ENCODE measurements at regions not wholly inside any gene's neighbourhood (a gene's known extent, or its start where the extent isn't known, plus 50 kb on each side); places are given as distances from the start of the nearest gene placed in this dataset.
A peak's percentile ranks its signal among the peaks of the same experiment; 100 is the strongest.

DNA sequence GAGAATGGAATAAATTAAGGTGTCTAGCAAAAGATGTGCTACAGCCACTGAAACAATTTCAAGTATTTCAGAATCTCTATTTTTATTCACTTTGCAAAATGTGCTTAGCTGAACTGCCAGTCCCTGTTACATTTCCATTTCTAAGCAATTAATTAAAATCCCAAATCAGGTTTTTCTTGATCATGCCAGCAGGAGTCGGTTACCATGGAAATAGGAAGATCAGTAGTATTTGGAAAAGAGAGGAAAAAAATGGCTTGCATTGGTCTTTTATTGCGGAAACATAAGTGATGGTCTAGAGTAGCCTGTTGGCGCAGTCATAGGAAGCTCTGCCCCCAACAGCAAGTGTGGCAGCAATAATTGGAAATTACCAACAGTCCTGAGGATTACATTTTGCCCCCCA, 867.1 kb downstream of the GATA3 start:
- Mint-ChIP-seq H3K4me3 (no peak overlapping the region), H3K36me3 (no peaks in the 10 kb centered on the region), H3K27ac (no peak overlapping the region), H3K27me3 (no peaks in the 10 kb centered on the region), H3K9me3 (peaks cover 4% of the 10 kb centered on the region), H3K4me1 (no peaks in the 10 kb centered on the region)
- DNase-seq (no peak), ATAC-seq (ENCODE audit: low read depth) (no peak)
- POLR2A ChIA-PET: no interaction called here

DNA sequence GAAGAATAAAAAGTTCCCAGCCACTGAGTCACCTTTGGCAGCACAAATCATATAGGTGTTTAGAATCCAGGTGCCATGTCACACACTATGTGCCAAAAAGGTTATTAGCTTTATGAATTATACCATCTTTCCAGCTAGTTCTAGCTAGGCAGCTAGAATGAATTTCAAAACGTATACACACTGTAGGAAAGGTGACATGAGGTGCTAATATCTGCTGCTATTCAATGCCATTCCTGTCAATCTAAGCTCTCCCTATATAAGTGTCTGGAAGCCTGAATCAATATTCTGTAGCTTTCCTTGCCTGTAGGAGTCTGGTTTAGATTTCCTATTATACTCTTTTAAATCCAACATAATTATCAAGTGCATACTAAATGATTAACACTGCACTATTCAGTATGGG, 868.6 kb downstream of the GATA3 start:
- Mint-ChIP-seq H3K27me3 (no peaks in the 10 kb centered on the region), H3K4me1 (no peaks in the 10 kb centered on the region), H3K9me3 (peaks cover 4% of the 10 kb centered on the region), H3K27ac (no peak overlapping the region), H3K36me3 (no peaks in the 10 kb centered on the region), H3K4me3 (no peak overlapping the region)
- POLR2A ChIA-PET: no interaction called here
- no peak for DNase-seq
- no peak for ATAC-seq (ENCODE audit: low read depth)

DNA sequence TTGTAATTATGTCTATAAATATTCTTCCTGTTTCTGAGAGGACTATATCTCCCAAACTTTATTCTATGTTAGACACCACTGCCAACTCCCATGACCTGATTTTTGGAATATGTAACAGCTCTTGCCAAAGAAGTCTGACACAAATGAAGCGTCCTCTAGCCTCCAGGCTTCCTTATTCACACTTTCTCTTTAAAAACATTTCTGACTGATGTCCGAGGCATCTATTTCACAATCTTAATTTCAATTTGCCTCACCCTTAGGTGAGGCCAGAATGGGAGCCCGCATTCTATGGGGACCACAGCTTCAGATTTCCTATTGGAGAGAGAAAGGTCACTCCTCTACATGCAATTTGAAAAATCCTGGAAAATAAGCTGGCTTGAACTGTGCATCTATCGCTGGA, 873.2 kb downstream of the GATA3 start:
- DNase-seq (no peak), ATAC-seq (ENCODE audit: low read depth) (no peak)
- no peaks in the 10 kb centered on the region for H3K27me3 Mint-ChIP-seq
- H3K4me1 Mint-ChIP-seq: no peaks in the 10 kb centered on the region
- H3K36me3 Mint-ChIP-seq: no peaks in the 10 kb centered on the region
- H3K27ac Mint-ChIP-seq: no peak overlapping the region
- peaks cover 4% of the 10 kb centered on the region for H3K9me3 Mint-ChIP-seq
- H3K4me3 Mint-ChIP-seq: no peak overlapping the region
- POLR2A ChIA-PET: no interaction called here

DNA sequence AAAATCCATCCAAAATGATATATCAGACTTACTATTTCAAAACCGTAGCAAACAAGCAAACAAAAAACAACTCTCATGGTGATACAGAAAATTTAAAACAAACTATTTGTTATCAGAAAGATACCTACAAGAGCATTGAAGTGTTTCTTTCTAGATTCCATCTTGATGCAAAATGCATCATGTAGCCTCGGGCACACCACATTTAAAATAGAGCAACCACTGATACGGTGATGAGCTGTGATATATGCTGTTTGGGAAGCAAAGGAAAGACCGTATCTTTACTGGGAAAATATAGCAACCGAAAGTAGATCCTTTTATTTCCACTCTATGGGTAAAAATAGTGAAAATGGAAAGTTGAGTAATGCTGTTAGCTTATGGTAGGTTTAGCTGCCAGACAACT, 892.0 kb downstream of the GATA3 start:
- Mint-ChIP-seq H3K4me1 (no peaks in the 10 kb centered on the region), H3K4me3 (no peak overlapping the region), H3K9me3 (peaks cover 6% of the 10 kb centered on the region), H3K27me3 (no peaks in the 10 kb centered on the region), H3K27ac (no peak overlapping the region), H3K36me3 (no peaks in the 10 kb centered on the region)
- POLR2A ChIA-PET: no interaction called here
- ATAC-seq (ENCODE audit: low read depth) (no peak), DNase-seq (no peak)

DNA sequence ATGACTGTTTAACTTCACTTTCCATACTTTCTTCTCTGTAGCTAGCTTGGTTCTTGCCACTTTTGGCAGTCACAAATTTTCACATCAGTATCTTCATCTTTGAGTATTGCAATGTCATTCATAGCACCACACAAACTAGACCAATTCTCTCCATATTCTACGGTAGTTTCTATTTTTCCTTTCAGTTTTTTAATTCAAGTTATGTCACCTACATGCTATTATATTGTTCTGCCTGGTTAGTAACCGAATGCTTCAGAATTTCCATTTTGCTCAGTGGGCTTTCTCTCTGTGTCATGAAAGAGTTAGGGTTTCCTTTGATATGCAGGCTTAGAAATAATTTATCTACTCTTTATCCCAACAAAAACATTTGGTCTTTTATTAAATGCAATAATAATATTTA, 896.5 kb downstream of the GATA3 start:
- no peak overlapping the region for H3K27ac Mint-ChIP-seq
- ATAC-seq (ENCODE audit: low read depth): no peak
- POLR2A ChIA-PET: no interaction called here

DNA sequence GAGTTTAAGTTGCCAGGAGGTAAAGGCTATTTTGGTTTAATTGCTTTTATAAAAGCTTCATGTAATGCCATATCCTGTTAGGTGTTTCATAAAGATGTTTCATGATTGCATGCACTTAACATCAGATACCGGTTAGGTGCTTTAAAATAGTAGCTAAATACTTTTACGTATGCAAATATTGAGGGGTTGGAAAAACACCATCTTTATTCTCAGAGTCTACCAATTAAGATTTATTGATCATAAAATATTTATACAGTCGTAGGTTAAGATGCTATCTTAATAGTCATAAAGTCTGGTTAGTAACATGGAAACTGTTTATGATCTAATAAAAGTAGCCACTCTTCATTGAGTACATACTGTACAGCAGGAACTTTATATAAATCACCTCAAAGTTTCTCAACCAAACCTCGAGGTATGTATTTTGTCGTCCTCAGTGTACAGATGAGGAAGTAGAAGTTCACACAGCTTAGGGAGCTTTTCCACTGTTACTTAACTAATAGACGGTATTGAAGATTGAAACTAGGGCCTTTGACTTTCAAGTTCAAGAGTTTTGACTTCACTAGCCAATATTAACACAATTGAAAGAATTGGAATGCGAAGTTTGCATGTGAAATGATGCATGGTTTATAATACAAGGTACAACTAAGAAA, 897.1 kb downstream of the GATA3 start:
- H3K36me3 Mint-ChIP-seq: no peaks in the 10 kb centered on the region
- H3K4me1 Mint-ChIP-seq: no peaks in the 10 kb centered on the region
- no peak overlapping the region for H3K27ac Mint-ChIP-seq
- no peak for DNase-seq
- POLR2A ChIA-PET: no interaction called here
- peaks cover 1% of the 10 kb centered on the region for H3K27me3 Mint-ChIP-seq
- H3K9me3 Mint-ChIP-seq: peaks cover 3% of the 10 kb centered on the region
- ATAC-seq (ENCODE audit: low read depth): no peak
- H3K4me3 Mint-ChIP-seq: no peak overlapping the region

More for the DNA sequence above, 896.5 kb downstream of the GATA3 start:
- H3K4me3 Mint-ChIP-seq: no peak overlapping the region
- peaks cover 4% of the 10 kb centered on the region for H3K9me3 Mint-ChIP-seq
- peaks cover 1% of the 10 kb centered on the region for H3K27me3 Mint-ChIP-seq
- H3K36me3 Mint-ChIP-seq: no peaks in the 10 kb centered on the region
- DNase-seq: no peak
- no peaks in the 10 kb centered on the region for H3K4me1 Mint-ChIP-seq

DNA sequence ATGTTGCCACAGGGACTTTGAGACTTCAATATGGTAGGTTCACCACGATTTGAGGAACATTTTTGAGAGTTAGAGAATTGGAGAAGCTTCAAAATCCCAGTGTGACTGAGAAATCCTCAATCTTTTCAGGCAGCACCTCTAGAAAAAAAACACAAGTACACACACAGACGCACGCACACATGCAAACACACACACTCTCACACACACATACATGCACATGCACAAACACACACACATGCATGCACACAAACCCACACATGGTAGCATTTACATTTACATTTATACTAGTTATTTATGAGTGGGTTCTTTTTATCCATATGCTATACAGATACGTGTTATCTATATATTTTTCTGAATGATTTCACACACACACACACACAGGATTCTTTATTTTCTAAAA, 901.9 kb downstream of the GATA3 start:
- POLR2A ChIA-PET: no interaction called here
- Mint-ChIP-seq H3K4me1 (no peaks in the 10 kb centered on the region), H3K9me3 (peaks cover 2% of the 10 kb centered on the region), H3K27me3 (peaks cover 3% of the 10 kb centered on the region), H3K4me3 (no peak overlapping the region), H3K36me3 (no peaks in the 10 kb centered on the region), H3K27ac (no peak overlapping the region)
- DNase-seq: no peak
- ATAC-seq (ENCODE audit: low read depth): no peak

DNA sequence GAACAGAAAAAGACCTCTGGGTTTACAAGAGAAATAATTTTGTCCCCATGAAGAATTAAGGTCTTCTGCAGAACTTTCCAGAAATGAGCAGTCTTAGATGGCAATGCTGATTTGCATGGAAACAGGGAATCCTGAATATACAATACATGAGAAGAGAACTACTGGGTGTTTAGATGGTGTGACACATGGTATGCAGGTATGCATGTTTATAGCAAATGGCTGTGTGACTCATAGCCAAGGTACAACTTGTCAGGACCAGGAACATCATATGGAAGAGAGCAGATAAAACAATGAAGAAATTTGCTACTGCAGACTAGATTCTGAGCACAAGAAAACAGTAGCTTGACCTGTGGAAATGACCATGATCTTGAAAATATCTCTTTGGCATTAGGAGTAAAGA, 907.8 kb downstream of the GATA3 start:
- Mint-ChIP-seq H3K36me3 (no peaks in the 10 kb centered on the region), H3K9me3 (peaks cover 1% of the 10 kb centered on the region), H3K27me3 (peaks cover 2% of the 10 kb centered on the region), H3K4me3 (no peak overlapping the region), H3K27ac (no peak overlapping the region), H3K4me1 (no peaks in the 10 kb centered on the region)
- ATAC-seq (ENCODE audit: low read depth): no peak
- POLR2A ChIA-PET: no interaction called here
- no peak for DNase-seq

DNA sequence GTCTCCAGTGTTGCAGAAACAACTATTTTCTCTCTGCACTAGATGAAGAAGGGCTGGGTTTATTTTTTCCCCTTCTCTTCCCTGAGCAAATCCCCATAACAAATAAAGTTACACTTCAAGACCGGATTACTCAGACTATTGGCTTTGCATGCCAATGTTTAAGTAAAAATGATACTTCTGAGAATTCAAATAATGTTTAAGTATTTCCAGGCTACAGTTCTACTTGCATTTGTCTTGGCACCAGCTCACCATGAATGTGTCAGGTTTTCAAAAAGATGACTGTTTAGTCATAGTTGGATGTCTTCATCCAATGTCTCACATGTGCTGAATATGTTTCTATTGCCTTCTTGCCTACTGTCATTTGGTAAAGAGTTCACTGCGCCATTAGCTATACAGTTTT, 912.6 kb downstream of the GATA3 start:
- DNase-seq (no peak), ATAC-seq (ENCODE audit: low read depth) (no peak)
- H3K36me3 Mint-ChIP-seq: no peaks in the 10 kb centered on the region
- POLR2A ChIA-PET: no interaction called here
- H3K27me3 Mint-ChIP-seq: no peaks in the 10 kb centered on the region
- H3K27ac Mint-ChIP-seq: no peak overlapping the region
- peaks cover 4% of the 10 kb centered on the region for H3K9me3 Mint-ChIP-seq
- H3K4me3 Mint-ChIP-seq: no peak overlapping the region
- no peaks in the 10 kb centered on the region for H3K4me1 Mint-ChIP-seq

DNA sequence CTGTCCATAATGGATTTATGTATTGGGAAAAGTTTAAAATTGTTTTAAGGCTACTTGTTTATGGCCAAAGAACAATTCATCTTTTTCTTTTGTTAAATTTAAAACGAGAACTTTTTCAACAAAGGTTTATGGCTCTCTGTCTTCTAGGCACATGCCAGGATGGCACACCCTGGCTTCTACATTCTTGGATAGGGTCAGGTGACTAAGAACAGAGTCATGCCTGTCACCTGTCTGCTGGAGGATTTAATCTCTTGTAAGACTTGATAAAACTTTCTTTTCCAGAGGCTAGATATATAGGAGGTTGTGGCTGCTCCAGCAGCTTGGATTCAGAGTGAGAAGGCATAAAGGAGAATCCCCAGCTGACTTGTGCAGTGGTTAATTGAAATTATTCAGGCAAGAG, 915.4 kb downstream of the GATA3 start:
- Mint-ChIP-seq H3K27ac (no peak overlapping the region), H3K4me1 (no peaks in the 10 kb centered on the region), H3K9me3 (peaks cover 3% of the 10 kb centered on the region), H3K27me3 (no peaks in the 10 kb centered on the region), H3K36me3 (no peaks in the 10 kb centered on the region), H3K4me3 (no peak overlapping the region)
- DNase-seq (no peak), ATAC-seq (ENCODE audit: low read depth) (no peak)
- POLR2A ChIA-PET: no interaction called here

DNA sequence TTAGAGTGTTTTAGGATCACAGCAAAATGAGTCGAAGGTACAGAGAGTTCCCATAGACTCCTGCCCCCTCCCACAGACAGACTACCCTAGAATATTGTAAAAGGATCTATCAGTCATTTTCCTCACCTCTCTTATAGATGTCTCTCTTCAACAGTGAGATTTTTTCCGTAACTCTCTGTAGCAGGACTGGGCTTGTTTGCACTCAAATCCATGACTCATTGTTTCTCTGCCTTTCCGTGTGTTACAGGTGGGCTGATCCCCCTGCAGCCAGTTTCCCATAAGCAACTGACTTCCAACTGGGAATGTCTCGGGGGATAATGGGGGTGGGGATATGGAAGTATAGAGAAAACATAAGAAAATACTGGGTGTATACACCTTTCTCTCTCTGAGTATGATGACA, 921.0 kb downstream of the GATA3 start:
- Mint-ChIP-seq H3K9me3 (no peaks in the 10 kb centered on the region), H3K4me1 (no peaks in the 10 kb centered on the region), H3K27me3 (no peaks in the 10 kb centered on the region), H3K27ac (no peak overlapping the region), H3K36me3 (no peaks in the 10 kb centered on the region), H3K4me3 (no peak overlapping the region)
- no peak for DNase-seq
- ATAC-seq (ENCODE audit: low read depth): no peak
- POLR2A ChIA-PET: no interaction called here

DNA sequence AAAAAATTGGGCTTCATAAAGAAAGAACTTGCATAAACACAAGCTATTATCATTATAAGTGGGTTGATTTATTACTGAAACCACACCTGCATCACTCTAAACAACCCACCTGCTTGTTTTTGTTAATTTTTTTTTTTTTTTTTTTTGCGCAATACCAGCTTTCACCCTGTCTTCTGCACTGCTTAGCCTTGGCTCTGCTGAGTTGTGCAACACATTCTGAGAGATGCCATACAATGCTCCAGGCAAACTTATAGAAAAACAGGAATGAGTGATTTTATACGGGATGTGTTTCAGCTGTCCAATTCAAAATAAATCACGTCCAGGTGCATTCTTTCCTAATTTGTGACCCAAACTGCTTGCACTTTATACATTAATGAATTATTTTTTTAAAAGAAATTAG, 923.6 kb downstream of the GATA3 start:
- Mint-ChIP-seq H3K9me3 (peaks cover under 1% of the 10 kb centered on the region), H3K4me1 (no peaks in the 10 kb centered on the region), H3K36me3 (no peaks in the 10 kb centered on the region), H3K4me3 (no peak overlapping the region), H3K27me3 (no peaks in the 10 kb centered on the region), H3K27ac (no peak overlapping the region)
- DNase-seq: no peak
- no peak for ATAC-seq (ENCODE audit: low read depth)
- POLR2A ChIA-PET: no interaction called here

DNA sequence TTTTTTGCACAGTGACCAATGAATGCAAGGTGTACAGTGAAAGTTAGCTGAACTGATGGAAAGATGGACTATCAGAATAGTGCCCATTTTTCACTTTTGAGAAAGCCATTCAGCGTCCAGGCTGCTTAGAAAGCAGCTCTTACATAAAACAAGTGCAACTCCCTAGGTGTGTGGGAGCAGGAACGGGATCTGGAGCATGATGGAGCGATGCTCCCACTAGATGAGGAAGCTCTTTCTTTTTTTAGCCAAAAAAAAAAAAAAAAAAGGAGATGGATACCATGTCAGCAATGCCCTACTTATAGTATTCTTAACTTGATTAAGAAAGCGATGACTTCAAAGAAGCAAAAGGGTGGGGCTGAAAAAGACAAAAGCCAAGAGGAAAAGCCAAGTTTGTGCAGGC, 925.5 kb downstream of the GATA3 start:
- Mint-ChIP-seq H3K4me3 (no peak overlapping the region), H3K4me1 (no peaks in the 10 kb centered on the region), H3K27ac (no peak overlapping the region), H3K36me3 (no peaks in the 10 kb centered on the region), H3K9me3 (peaks cover 2% of the 10 kb centered on the region), H3K27me3 (no peaks in the 10 kb centered on the region)
- POLR2A ChIA-PET: no interaction called here
- no peak for DNase-seq
- ATAC-seq (ENCODE audit: low read depth): no peak

DNA sequence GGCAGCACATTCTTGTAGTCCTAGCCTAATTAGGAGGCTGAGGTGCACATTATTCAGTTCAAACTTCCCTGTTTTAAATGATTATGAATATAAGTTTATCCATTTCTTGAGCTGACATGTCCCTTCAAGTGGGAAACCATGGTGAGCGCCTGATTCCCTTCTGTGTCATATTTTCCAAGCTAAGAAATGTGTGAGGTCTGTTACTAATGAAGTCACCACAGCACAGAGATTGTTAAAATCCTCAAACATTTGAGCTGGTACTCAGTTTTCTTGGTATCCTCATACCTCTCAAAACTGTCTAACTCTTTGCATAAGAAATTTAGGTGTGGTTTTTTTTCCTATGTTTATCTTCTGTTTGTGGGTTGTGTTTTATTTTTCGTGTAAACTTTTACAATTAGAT, 926.8 kb downstream of the GATA3 start:
- H3K9me3 Mint-ChIP-seq: peaks cover 2% of the 10 kb centered on the region
- ATAC-seq (ENCODE audit: low read depth) (no peak), DNase-seq (no peak)
- no peak overlapping the region for H3K4me3 Mint-ChIP-seq
- H3K36me3 Mint-ChIP-seq: no peaks in the 10 kb centered on the region
- H3K4me1 Mint-ChIP-seq: no peaks in the 10 kb centered on the region
- POLR2A ChIA-PET: no interaction called here
- no peaks in the 10 kb centered on the region for H3K27me3 Mint-ChIP-seq
- H3K27ac Mint-ChIP-seq: no peak overlapping the region

DNA sequence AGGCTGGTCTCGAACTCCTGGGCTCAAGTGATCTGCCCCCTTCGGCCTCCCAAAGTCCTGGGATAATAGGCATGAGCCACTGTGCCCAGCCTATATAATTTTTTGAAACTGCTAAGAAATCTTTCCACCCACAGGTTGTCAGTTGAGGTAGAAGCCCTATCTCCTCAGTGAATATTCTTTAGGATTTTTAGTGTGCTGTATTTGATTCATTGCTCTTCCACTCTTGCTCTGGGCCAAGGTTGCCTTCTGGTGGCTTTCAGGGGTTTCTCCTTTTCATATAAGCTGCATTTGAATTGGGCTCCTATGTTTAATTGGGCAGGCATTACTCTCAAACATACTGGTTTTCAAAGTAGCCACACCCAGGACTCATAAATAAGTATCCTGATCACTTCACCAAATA, 931.2 kb downstream of the GATA3 start:
- ATAC-seq (ENCODE audit: low read depth) (peak; percentile 33), DNase-seq (no peak)
- H3K27me3 Mint-ChIP-seq: no peaks in the 10 kb centered on the region
- peaks cover 2% of the 10 kb centered on the region for H3K4me1 Mint-ChIP-seq
- H3K4me3 Mint-ChIP-seq: no peak overlapping the region
- H3K27ac Mint-ChIP-seq: no peak overlapping the region
- no peaks in the 10 kb centered on the region for H3K36me3 Mint-ChIP-seq
- peaks cover 3% of the 10 kb centered on the region for H3K9me3 Mint-ChIP-seq
- POLR2A ChIA-PET: interaction anchor here (1.1 kb wide), 1 partner anchor 24 kb away, joined by 4 read pairs; no protein-coding TSS in a partner anchor

Measured in activated naive CD8-positive, alpha-beta T cell treated with anti-CD3 and anti-CD28 coated beads, Interleukin-2, amount 10 ng/mL, durations not matched to agents 7 days and 5 days (primary cell).